WTC11 (cell line): ENCODE measurements at regions not wholly inside any gene's neighbourhood (a gene's known extent, or its start where the extent isn't known, plus 50 kb on each side); places are given as distances from the start of the nearest gene placed in this dataset.

Experiments
- ATAC-seq: fragments of 200-7000 bp; cut with Tn5 transposase; 2 replicates; pipeline ENCODE4 v1.10.0; 2021; ENCODE audit warnings: mild to moderate bottlenecking, moderate library complexity
- CTCF ChIA-PET: fragments of 300-600 bp; sonication (Branson Sonifier 250); formaldehyde crosslinking; loops from one replicate; lab custom pipeline; 2021; ENCODE audit warnings: antibody characterized with exemption; lab: Charles Lee
- POLR2A ChIA-PET: fragments of 350-600 bp; sonication (Branson Sonifier 250); formaldehyde crosslinking; loops from one replicate; lab custom pipeline; 2021; ENCODE audit warnings: antibody characterized with exemption; lab: Charles Lee
- DNase-seq: peaks from one replicate; pipeline ENCODE4 v3.0.0; 2021; ENCODE audit warnings: low spot score
- H3K27ac Mint-ChIP-seq: 2 replicates; pipeline ENCODE4 v1.8.0; 2021; ENCODE audit warnings: mixed read lengths
- H3K27me3 Mint-ChIP-seq: 2 replicates; pipeline ENCODE4 v1.8.0; 2021; ENCODE audit warnings: low read depth, mild to moderate bottlenecking, moderate library complexity, mixed read lengths
- H3K36me3 Mint-ChIP-seq: 2 replicates; pipeline ENCODE4 v1.8.0; 2021; ENCODE audit warnings: mixed read lengths
- H3K4me1 Mint-ChIP-seq: 2 replicates; pipeline ENCODE4 v1.8.0; 2022; ENCODE audit warnings: mixed read lengths
- H3K4me3 Mint-ChIP-seq: 2 replicates; pipeline ENCODE4 v1.8.0; 2021; ENCODE audit warnings: mild to moderate bottlenecking, moderate library complexity, mixed read lengths
- H3K9me3 Mint-ChIP-seq: 2 replicates; pipeline ENCODE4 v1.8.0; 2021; ENCODE audit warnings: mixed read lengths
- ATF2 ChIP-seq: sonication (generic); formaldehyde crosslinking; IDR thresholded peaks from 2 replicates; pipeline ENCODE4 v1.8.1; 2022; ENCODE audit warnings: low read depth, missing genetic modification reagents, borderline replicate concordance
- ELF4 ChIP-seq: sonication (generic); formaldehyde crosslinking; IDR thresholded peaks from 2 replicates; pipeline ENCODE4 v1.8.1; 2022; ENCODE audit warnings: low read depth, mild to moderate bottlenecking, moderate library complexity, missing genetic modification reagents
- ETV6 ChIP-seq: sonication (generic); formaldehyde crosslinking; IDR thresholded peaks from 2 replicates; pipeline ENCODE4 v1.8.1; 2022; ENCODE audit warnings: mild to moderate bottlenecking, missing genetic modification reagents
- FOXP4 ChIP-seq: sonication (generic); formaldehyde crosslinking; IDR thresholded peaks from 2 replicates; pipeline ENCODE4 v1.8.0; 2022; ENCODE audit warnings: mild to moderate bottlenecking, missing genetic modification reagents
- GABPB1 ChIP-seq: sonication (generic); formaldehyde crosslinking; IDR thresholded peaks from 2 replicates; pipeline ENCODE4 v1.8.1; 2023; ENCODE audit warnings: mild to moderate bottlenecking, missing genetic modification reagents
- JAZF1 ChIP-seq: fragments of 250-450 bp; sonication (Bioruptor Pico); IDR thresholded peaks from 2 replicates; pipeline ENCODE4 v1.9.0; 2021; ENCODE audit warnings: moderate library complexity, mild to moderate bottlenecking, inconsistent platforms
- MAX ChIP-seq: sonication (generic); formaldehyde crosslinking; IDR thresholded peaks from 2 replicates; pipeline ENCODE4 v1.8.0; 2022; ENCODE audit warnings: mild to moderate bottlenecking, missing genetic modification reagents
- MXD4 ChIP-seq: fragments of 250-450 bp; sonication (Bioruptor Pico); IDR thresholded peaks from 2 replicates; pipeline ENCODE4 v1.8.0; 2021; ENCODE audit warnings: mild to moderate bottlenecking, moderate library complexity, borderline replicate concordance
- NFE2L1 ChIP-seq: sonication (generic); formaldehyde crosslinking; IDR thresholded peaks from 2 replicates; pipeline ENCODE4 v1.8.1; 2023; ENCODE audit warnings: missing genetic modification reagents
- NR3C1 ChIP-seq: sonication (generic); formaldehyde crosslinking; conservative IDR thresholded peaks from 2 replicates; pipeline ENCODE4 v1.8.1; 2023; ENCODE audit warnings: low read depth, mild to moderate bottlenecking, missing genetic modification reagents
- PRDM15 ChIP-seq: sonication (generic); formaldehyde crosslinking; IDR thresholded peaks from 2 replicates; pipeline ENCODE4 v1.8.0; 2022; ENCODE audit warnings: missing genetic modification reagents
- PRRX2 ChIP-seq: fragments of 250-450 bp; sonication (Bioruptor Pico); IDR thresholded peaks from 2 replicates; pipeline ENCODE4 v1.8.0; 2021; ENCODE audit warnings: mild to moderate bottlenecking
- TEAD1 ChIP-seq: sonication (generic); formaldehyde crosslinking; IDR thresholded peaks from 2 replicates; pipeline ENCODE4 v1.8.0; 2022; ENCODE audit warnings: mild to moderate bottlenecking, missing genetic modification reagents
- ZBTB21 ChIP-seq: sonication (generic); formaldehyde crosslinking; IDR thresholded peaks from 2 replicates; pipeline ENCODE4 v1.8.1; 2023; ENCODE audit warnings: mild to moderate bottlenecking, missing genetic modification reagents, borderline replicate concordance
- ZNF232 ChIP-seq: sonication (generic); formaldehyde crosslinking; IDR thresholded peaks from 2 replicates; pipeline ENCODE4 v1.8.0; 2022; ENCODE audit warnings: mild to moderate bottlenecking, missing genetic modification reagents
- ZNF281 ChIP-seq: sonication (generic); formaldehyde crosslinking; IDR thresholded peaks from 2 replicates; pipeline ENCODE4 v1.8.0; 2023; ENCODE audit warnings: mild to moderate bottlenecking, missing genetic modification reagents
- ZNF423 ChIP-seq: fragments of 250-450 bp; sonication (Bioruptor Pico); IDR thresholded peaks from 2 replicates; pipeline ENCODE4 v2.1.2; 2022; ENCODE audit warnings: mild to moderate bottlenecking, moderate library complexity
- ZNF425 ChIP-seq: fragments of 250-450 bp; sonication (Bioruptor Pico); conservative IDR thresholded peaks from 2 replicates; pipeline ENCODE4 v1.9.0; 2021; ENCODE audit warnings: mild to moderate bottlenecking
- ZNF512 ChIP-seq: sonication (generic); formaldehyde crosslinking; IDR thresholded peaks from 2 replicates; pipeline ENCODE4 v1.8.1; 2022; ENCODE audit warnings: missing genetic modification reagents, borderline replicate concordance

GRCh38 chr3:193816656-193817311 lies 223.8 kb downstream of the OPA1 start (continued):
- TF ChIP-seq ZNF281 (peak; percentile 78), ZNF423 (CRISPR knock-in tag) (peak; percentile 71), NFE2L1 (no peak), TEAD1 (CRISPR knock-in tag) (peak; percentile 93), ETV6 (peak; percentile 64; the same call in 1 of the 2 replicates), MAX (CRISPR knock-in tag) (peak; percentile 66)

GRCh38 chr3:193819117-193820010 lies 226.4 kb downstream of the OPA1 start:
- Mint-ChIP-seq H3K27ac (peak overlapping the region; percentile 87), H3K4me1 (peaks cover 74% of the 10 kb centered on the region), H3K27me3 (no peaks in the 10 kb centered on the region; the same call in 1 of the 2 replicates), H3K9me3 (no peaks in the 10 kb centered on the region), H3K36me3 (no peaks in the 10 kb centered on the region), H3K4me3 (peak overlapping the region; percentile 6; the same call in 1 of the 2 replicates)
- DNase-seq (peak; percentile 46), ATAC-seq (no peak)
- CTCF ChIA-PET = no interaction called here
- POLR2A ChIA-PET = interaction anchor here (1.0 kb wide), 1 partner anchor 49 kb away, joined by 3 read pairs; no protein-coding TSS in a partner anchor
- TF ChIP-seq ELF4 (CRISPR knock-in tag) (no peak), ZBTB21 (CRISPR knock-in tag) (no peak), MXD4 (CRISPR knock-in tag) (no peak), MAX (CRISPR knock-in tag) (0 out of 2 replicates have a peak, but pooled peaks have one; percentile 34), NR3C1 (CRISPR knock-in tag) (no peak), ZNF425 (CRISPR knock-in tag) (no peak), FOXP4 (CRISPR knock-in tag) (no peak), PRDM15 (peak; percentile 54; the same call in 1 of the 2 replicates), ATF2 (CRISPR knock-in tag) (no peak), ZNF512 (CRISPR knock-in tag) (no peak), PRRX2 (CRISPR knock-in tag) (no peak), JAZF1 (no peak), ZNF232 (CRISPR knock-in tag) (no peak), GABPB1 (CRISPR knock-in tag) (no peak)
